NCI-H1694 treated with DMSO at 0.1 percent for 48 hours (cell line): ENCODE measurements at regions not wholly inside any gene's neighbourhood (a gene's known extent, or its start where the extent isn't known, plus 50 kb on each side); places are given as distances from the start of the nearest gene placed in this dataset.

Experiments
- DNase-seq: peaks from one replicate; lab custom pipeline; 2025; lab: John Stamatoyannopoulos, UW

GRCh38 chr4:11525085-11525484 is 96.4 kb upstream of the HS3ST1 start:
- no peak for DNase-seq

- no peak for DNase-seq
Measured at GRCh38 chr4:11518754-11519153, 90.1 kb upstream of the HS3ST1 start.

DNA sequence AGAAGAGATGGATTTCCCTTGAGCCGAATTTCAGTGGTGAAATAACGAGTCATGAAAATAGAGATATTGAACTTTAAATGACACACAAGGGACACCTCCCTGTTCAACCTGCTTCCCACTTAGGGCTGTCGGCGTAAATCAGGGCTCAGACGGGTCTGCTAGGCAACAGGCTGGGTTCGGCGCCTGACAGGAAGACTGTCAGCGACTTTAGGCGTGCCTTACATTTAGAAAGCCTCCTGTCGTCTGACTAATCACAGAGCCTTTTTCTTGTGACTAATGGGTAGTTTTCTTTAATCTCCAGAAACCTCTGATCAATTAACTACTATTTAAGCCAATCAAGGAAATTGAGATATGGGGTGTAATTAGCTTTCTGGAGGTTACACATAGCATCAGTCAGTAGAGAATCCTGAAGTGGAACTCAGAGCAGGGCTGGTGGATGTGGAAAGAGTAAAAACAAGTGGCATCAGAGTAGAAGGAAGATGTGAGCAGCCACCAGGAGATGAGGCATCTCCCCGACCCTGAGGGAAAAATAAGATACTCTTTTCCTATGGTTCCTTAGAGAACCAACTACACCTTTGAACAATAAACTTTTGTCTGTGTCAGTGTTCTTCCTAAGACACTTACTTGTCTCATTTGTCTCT is 86.2 kb upstream of the HS3ST1 start:
- DNase-seq = no peak

DNA sequence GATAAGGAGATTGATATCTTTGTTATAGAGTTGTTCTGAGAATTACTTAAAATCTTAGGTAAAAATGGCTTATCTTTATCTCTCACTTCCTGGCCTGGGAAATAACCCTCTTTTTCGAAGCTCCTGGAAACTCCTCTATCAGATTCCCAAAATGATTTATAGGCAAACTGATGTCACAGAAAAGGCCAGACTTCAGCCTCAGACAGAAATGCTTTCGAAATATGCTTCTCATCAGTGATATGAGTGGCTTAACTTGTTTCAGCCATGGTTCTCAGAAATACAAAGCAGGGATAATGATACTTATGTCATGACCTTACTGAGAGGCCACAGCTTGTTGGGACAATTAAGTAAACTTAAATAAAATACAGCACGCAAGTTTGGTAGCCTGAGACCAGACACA is 85.3 kb upstream of the HS3ST1 start:
- DNase-seq = no peak

- no peak for DNase-seq
Measured at GRCh38 chr4:11512871-11513270, 84.2 kb upstream of the HS3ST1 start.

- no peak for DNase-seq
Measured at GRCh38 chr4:11511321-11511720, 82.6 kb upstream of the HS3ST1 start.

DNA sequence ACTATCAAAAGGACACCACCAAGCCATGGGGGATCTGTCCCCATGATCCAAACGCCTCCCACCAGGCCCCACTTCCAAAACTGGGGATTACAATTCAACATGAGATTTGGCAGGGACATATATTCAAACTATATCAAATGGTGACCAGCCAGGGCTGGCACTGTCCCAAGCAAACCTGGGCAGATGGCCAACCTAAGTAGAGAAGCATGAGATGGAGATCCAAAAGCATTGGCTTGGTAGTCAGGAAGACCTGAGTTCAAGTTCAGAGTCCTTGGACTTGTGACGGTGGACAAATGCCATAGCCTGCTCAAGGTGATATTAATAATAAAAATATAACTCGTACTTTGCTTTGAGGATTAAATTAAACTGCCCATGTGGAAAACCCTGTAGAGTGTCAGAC is 79.2 kb upstream of the HS3ST1 start:
- no peak for DNase-seq

GRCh38 chr4:11506194-11506593 is 77.5 kb upstream of the HS3ST1 start:
- DNase-seq = no peak

DNA sequence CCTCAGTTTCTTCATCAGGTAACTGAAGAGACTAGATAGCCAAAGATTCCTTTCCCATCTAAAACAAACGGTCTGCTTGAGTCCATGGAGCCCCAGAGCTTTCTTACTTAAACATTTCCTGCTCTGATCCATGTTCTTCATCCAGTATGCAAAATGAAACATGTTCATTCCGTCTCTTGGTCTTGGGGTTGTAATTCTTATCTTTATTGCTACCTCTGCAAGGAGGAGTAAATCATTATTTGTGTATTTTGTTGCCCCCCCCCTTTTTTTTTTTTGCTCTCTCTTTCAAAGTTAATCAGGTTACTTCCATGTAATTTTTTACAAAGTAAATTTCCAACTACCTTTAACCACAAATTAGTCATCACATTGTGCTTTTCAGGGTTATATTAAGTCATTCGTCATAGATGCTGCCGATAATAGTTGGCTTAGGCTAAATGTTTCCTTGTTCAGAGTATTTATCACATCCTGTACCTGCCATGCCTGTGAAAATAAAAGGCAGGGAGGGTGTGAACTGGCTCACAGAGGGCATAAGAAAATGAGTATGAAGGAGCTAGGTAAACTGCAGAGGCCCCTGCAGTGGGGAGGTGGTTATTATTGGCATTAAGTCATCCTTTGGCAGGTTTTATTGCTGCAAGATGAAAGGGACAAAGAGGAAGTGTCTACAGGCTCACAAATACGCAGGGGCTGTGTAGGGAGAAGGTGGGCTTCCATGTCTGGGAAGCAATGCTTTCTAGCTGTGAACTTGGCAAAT is 76.7 kb upstream of the HS3ST1 start:
- DNase-seq = no peak

- DNase-seq = peak; percentile 64
Measured at GRCh38 chr4:11503166-11503565, 74.5 kb upstream of the HS3ST1 start.

- no peak for DNase-seq
Measured at GRCh38 chr4:11497972-11498371, 69.3 kb upstream of the HS3ST1 start.

DNA sequence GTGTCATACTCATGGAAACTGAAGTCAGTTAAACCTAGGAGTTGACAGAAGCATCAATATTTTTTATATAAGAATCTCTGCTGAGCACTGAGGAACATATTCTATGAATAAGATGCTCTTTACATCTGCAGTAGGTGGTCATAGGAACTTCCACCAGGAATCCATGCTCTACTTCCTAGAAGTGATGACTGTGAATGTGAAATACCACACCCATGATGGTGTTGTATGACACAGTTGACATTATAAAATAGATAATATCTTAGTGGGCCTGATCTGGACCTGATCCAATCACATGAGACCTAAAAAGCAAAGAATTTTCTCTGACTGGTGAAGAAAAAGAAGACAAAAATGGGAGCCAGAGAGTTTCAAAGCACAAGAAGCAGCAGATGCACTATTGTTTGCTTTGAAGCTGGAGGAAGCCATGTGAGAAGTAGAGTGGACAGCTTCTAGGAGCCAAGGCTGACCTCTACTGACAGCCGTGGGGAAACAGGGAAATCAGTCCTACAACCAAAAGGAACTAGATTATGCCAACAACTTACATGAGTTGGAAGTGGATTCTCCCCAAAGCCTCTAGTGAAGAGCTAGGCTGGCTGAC is 68.6 kb upstream of the HS3ST1 start:
- DNase-seq = no peak

GRCh38 chr4:11496351-11496829 is 67.7 kb upstream of the HS3ST1 start:
- no peak for DNase-seq

- no peak for DNase-seq
Measured at GRCh38 chr4:11495818-11496217, 67.1 kb upstream of the HS3ST1 start.

- DNase-seq = no peak
Measured at GRCh38 chr4:11495291-11495690, 66.6 kb upstream of the HS3ST1 start.

GRCh38 chr4:11494232-11494631 is 65.5 kb upstream of the HS3ST1 start:
- no peak for DNase-seq

DNA sequence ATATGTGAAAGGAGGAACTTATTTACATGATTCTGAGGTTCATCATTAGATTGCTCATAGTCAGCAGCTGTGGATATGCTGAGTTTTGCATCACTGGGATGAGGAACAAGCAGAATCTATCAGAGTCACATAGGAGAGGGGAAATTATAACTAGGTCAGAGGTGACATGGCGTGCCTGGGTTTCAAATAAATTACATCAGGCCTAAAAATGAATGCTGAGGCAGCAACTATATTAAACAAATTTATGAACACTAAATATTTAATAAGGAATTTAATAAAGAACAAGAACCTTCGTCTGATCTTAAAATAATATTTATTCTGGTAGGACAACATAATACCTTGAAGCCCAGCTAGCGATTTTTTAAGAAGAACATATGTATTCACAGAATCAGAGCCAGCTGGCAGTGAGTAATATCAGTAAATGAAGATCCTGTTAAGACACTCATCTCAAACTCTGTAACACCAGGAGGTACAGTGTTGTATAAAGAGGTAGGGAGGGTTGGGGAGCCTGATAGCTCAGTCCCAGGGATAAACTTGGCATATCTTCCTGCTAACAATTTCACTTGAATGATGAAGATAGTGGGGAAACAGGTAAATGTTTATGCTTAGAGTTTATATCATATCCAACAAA is 60.9 kb upstream of the HS3ST1 start:
- DNase-seq = no peak

DNA sequence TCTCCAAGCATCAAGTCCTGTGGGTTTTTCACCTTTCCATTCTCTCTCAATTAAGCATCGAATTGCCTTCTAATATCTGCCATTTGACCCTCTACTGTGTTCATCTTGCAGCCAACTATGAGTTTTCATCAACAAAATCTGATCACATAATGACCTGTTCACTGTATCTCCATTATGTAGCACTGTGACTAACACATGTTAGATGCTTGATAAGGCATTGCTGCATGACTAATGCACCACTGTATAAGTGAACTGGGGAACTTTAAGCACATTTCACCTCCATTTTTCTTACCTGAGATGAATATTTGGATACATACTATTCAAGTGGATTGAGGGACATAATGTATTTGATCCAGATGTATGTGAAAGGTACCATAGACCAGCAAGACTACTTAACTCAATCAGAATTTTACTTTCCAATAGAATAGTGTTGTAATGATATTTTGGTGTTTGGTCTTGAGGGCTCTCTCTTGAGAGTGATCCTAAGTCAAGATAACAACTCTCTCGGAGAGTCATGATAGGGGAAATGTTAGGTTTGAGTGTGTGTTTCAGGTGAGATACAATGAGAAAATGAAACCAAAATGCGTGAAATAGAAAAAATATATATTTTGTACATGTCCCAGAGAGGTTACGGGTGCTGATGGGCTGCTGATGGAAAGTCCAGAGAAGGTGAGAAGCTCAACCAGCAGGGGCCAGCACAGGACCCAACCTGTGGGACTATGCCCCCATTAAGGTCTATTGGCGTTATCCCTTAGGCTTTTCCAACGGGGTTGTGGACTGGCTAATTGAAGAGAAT is 60.2 kb upstream of the HS3ST1 start:
- DNase-seq = no peak

DNA sequence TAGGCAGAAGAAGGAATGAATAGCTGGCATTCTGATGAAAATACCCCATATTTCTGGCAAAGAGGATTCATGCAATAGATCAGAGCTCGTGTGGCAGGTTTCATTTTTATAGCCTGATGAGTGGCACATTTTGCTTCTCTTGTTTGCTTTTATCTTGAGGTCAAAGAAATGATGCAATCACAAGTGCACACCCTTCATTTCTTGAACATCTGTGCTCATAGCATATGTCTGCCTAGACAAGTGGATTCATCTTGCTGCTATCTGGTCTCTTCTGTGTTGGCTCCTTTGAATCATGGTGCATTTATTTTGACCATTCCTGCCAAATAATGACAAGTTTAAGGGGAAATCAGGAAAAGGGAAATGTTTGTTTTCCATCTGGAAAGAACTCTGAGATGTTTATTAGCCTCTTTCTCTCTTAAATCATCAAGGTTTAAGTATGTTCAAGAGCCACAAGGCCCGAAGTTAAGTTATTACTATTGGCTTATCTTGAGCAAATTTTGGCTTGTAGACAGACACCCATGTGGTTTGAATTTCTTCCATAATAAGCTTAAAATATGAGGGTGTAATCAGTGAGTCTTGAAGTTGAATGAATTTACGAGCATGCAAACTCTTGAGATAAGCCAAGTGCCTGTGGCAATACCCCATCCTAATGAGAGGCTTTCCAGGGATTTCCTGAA is 59.3 kb upstream of the HS3ST1 start:
- no peak for DNase-seq

GRCh38 chr4:11487139-11487538 is 58.4 kb upstream of the HS3ST1 start:
- no peak for DNase-seq

DNA sequence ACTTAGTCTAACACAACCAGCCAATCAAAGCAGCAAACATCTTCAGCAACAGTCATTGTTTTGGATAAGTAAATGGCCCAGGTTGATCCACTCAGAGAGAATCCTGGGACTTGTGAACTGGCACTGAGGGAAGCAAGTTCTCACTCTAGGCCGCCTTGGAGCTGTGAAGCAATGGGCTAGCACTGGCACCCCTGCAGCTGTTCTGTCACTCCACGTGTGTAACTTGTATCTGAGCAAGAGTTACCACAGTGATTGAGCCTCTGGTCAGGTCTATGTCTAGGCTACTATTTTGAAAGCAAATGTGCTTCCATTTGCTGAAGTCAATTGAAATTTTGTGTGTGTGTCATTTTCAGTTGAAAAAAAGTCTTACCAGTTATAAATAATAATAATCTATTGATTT is 57.2 kb upstream of the HS3ST1 start:
- DNase-seq = no peak
